ENCODE measurements at regions not wholly inside any gene's neighbourhood (a gene's known extent, or its start where the extent isn't known, plus 50 kb on each side); places are given as distances from the start of the nearest gene placed in this dataset.

DNA sequence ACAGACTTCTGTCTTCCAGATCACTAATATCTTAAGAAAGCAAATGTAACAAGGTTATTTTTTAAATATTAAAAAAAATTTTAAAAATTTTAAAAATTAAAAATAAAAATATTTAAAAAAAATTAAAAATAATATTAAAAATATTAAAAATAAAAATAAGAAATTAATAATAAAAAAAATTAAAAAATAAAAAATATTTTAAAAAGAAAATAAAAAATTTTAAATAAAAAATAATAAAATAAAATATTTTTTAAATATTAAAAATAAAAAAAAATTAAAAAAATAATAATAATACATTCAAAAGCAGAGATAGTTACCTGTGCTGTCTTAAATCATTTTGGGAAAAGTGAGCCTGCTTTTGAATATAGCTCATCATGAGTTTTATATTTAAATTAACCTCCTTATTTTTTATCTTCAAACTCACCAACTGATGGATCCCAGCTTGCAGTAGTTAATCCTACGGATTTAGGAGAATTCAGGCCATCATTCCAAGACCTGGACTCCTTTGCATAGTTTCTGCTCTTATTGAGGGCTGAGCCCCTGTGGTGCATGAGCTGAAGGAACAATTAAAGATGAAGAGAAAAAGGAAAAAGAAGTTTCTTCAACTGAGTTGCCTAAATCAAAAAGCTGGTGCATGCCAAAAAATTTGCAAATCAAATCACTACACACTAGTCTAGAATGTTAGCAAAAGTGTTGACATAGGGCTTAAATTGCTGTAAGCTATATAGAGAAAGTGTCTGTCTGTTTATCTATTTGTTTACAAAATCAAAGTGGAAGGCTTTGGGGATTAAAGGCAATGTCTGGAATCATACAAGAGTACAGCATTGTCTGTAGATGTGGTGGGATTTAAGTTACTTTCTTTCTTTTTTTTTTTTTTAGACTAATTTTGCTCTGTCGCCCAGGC lies 50.5 kb upstream of the ZNF438 start:
- FAIRE-seq = peak; percentile 100

GRCh38 chr10:31083765-31084184 lies 52.1 kb upstream of the ZNF438 start:
- no peak for FAIRE-seq

GRCh38 chr10:31087011-31087410 lies 55.3 kb upstream of the ZNF438 start:
- FAIRE-seq = no peak

DNA sequence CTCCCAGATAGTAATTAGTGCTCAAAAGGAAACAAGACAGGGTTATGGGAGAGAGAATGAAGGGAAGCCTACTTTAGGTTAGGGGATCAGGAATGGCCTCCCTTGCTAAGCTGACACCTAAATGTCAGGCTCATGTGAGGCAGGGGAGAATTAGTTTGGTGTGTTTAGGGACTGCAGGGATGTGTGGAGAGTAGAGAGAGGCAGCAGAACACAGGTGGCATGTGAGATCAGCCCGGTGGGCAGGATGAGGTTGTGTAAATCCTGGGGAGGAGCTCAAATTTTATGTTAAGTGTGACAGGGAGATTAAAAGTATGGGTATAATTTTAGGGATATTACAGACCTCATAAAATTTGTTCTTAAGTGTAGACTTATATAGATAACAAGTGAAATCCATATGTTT lies 56.2 kb upstream of the ZNF438 start:
- FAIRE-seq = no peak

DNA sequence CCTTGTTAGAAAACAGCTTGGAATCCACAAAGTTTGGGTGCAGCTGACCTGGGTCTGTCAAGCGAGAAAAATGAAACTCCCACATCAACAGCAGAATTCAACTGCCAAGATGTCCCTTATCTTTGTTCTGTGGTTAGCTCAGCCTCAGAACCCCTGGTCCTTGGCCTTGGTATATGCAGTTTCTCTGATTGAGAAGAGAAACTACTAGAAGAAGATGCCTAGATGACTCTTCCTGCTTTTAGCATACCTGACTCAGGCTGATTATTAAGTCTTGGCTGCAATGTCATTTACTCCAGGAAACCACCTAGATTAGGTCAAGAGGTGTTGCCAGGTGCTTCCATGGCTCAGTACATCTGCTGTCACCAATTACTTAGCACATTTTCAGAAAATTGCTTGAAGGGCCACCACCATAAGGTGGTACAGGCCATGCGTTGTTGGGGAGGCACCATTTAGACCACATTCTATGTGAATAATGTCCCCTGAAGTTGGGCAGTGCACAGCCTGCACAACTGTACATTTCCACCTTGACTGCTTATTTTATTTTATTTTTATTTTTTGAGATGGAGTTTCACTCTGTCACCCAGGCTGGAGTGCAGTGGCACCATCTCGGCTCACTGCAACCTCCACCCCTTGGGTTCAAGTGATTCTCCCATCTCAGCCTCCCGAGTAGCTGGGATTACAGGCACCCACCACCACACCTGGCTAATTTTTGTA lies 59.4 kb upstream of the ZNF438 start:
- FAIRE-seq = no peak

DNA sequence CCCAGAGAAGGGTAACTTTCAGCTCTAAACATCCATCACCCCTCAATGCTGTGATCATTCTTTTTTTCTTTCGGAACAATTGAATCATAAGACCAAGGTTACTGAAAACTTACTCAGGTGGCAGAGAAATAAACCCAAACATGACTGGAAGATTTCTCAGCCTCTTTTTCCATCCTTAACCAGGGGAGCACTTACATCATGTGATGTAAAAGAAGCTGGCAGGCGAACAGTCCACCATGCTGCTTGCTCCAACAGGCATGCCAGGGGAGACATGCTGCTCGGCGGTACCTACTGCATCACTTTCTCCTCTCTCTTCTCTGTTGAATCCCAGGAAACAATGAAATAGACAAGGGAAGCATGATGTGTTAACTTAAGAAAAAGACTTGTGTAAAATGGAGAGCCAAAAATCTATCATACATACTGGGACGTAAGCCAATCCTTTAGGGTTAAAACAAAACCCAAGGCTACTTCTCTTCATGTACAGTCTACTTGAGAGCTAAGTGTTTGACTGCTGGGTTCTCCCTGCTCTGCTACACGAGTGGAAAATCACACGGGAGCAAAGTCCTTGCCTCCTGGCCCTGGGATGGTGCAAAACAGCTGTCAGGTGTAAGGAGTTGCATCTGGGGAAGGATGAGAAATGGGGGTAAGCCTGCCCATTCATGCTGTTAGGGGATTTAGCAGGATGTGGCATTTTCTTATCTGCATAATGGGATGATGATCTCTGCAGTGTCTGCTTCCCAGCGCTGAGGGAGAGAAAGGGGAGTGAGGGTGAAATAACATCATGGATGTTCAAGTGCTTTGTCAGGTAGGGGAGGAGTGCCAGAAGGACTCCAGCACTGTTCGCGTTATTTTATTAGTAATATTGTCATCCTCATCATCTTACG lies 64.3 kb upstream of the ZNF438 start:
- no peak for FAIRE-seq

GRCh38 chr10:31098046-31098445 lies 66.4 kb upstream of the ZNF438 start:
- no peak for FAIRE-seq

- FAIRE-seq = no peak
Measured at GRCh38 chr10:31099094-31099493, 67.4 kb upstream of the ZNF438 start.

DNA sequence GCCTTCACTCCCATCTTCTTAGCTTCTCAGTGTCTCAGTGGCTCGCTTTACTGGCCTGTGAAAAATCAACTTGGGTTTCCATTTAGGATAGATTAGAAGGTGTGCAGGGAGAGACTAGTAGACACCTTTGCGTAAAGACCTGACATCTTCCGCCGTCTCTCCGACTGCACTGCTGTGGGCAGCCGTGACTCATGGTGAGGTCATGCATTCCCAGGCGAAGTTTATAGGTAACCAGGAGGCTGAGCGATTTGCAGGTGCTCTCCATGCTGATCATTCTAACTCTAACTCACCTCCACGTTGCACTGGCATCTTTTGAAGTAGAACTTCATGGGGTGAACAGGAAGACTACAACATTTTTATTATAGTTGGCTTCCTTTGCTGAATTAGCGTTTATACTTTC lies 68.0 kb upstream of the ZNF438 start:
- no peak for FAIRE-seq

DNA sequence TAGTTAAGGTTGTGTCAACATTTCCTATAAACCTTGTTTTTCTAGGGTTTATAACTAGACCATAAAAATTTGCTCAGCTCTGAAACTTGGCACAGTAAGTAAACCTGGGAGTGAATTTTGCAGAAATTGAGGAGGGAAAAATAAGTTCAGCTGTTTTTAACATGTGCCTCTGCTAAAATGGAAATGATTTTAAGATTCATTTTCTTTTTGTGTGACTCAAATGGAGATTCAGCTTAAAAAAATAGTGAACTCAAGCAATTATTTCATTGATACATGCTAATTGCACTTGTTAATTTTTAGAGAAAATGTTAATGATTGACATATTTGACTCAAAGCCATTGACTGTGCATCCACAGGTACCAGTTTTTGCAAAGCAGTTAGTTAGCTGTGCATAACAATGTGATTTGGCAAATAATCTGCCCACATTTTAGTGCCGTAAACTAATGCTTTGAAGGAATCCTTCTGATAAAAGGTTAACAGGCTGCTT lies 68.5 kb upstream of the ZNF438 start:
- FAIRE-seq = no peak

DNA sequence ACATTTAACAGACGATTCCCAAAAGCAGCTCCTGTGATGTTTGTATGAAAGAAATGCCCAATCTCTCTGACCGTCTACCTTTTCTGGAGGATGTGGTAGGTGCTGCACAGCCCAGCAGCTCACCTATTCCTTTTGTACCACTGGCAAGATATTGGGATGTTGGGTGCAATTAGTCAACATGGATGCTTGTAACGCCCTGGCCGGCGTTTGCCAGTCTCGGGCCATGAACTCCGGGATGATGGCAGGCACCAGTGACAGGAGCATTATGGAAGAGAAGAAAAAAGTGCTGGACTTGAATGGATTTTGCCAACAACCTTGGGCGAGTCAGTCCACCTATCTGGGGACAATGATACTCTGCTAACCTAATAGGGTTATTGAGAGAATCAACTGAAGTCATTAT lies 69.0 kb upstream of the ZNF438 start:
- no peak for FAIRE-seq

DNA sequence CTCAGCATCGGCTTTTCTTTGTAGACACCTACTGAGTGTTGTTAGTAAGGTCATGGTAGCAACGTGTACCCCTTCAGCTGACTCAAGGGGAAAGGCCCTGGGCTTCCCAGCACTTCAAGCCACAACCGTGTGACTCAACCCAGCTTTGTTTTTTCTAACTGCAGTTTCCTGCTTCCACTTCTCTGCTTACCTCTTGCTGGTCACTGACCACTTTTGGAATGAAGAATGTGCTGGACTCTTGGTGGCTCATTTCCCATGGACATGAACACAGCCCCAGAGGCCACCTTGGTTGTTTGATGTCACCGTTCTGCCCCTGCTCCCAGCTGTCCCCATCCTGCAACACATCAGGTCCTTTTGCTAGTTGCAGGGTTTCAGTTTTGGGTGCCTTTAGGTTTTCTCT lies 69.5 kb upstream of the ZNF438 start:
- FAIRE-seq = no peak

DNA sequence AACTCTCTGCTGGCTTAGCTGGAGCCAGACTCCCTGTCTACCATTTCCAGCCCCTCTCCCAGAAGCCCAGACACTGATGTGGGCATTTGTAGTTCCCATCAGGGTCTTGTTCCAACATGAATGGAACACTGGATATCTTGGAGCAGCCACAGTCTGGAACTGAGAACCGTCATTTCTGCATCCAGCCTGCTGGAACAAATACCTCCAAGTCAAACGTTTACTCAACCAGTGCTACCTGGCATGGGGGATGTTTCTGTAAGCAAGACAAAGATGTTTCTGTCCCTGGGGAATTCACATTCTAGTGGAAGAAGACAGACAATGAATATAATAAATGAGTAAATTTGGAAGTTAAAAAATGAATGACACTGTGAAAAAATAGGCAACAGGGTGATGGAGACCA lies 70.8 kb upstream of the ZNF438 start:
- no peak for FAIRE-seq

GRCh38 chr10:31103112-31103511 lies 71.4 kb upstream of the ZNF438 start:
- no peak for FAIRE-seq

DNA sequence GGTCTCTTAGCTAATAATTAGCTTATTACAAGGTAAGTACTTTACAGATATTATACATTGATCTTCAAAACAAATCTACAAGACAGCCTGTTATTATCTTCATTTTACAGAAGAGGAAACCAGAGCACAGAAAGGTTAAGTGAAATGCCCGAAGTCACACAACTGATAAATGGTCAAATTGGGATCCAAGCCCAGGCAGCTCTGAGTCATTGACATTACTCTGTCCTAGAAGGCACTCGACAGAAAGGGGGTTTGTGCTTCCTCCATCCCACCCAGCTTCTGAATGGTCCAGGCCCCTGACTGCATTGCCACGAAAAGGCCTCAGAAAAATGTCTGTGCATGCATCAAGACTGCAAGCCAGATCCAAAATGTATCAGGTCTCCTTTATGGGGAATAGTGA lies 81.3 kb upstream of the ZNF438 start:
- FAIRE-seq = no peak

GRCh38 chr10:31116226-31116625 lies 84.6 kb upstream of the ZNF438 start:
- no peak for FAIRE-seq

DNA sequence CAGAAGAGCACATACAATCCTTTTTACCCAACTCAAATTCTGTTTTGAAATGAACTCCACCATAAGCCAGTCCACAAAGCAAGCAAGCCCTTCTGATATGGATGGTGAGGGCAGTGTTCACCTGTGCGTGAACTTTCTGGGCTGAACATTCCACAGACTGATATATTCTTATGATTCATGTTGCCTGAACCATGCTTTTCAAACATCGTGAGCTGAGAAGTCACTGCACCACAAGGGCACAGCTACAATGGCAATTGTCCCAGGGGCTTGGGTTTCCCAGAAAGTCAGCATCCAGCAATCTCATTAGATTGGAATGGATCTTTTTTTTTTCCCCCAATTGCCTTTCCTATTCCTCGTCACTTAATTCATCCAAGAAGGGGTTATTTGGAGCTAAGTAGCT lies 86.9 kb upstream of the ZNF438 start:
- FAIRE-seq = no peak

DNA sequence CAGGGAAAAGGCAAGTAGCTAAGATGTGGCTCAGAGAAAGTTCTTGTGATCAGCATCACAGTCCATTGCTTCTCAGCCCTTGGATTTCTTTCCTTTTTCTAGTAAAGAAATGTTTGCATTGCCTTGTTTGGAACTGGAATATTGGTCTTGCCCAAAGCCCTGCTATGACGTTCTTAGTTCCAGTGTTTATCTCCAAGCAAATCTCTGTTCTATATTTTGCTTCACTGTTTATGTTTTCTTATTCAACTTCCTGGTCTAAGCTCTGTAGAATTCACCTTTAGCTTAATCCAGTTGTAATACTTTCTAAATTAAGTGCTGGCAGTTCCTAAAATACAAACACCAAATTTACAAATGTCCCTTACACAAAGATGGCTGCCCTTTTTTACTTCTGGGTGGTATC lies 88.7 kb upstream of the ZNF438 start:
- no peak for FAIRE-seq

- no peak for FAIRE-seq
Measured at GRCh38 chr10:31120961-31121685, 89.5 kb upstream of the ZNF438 start.

DNA sequence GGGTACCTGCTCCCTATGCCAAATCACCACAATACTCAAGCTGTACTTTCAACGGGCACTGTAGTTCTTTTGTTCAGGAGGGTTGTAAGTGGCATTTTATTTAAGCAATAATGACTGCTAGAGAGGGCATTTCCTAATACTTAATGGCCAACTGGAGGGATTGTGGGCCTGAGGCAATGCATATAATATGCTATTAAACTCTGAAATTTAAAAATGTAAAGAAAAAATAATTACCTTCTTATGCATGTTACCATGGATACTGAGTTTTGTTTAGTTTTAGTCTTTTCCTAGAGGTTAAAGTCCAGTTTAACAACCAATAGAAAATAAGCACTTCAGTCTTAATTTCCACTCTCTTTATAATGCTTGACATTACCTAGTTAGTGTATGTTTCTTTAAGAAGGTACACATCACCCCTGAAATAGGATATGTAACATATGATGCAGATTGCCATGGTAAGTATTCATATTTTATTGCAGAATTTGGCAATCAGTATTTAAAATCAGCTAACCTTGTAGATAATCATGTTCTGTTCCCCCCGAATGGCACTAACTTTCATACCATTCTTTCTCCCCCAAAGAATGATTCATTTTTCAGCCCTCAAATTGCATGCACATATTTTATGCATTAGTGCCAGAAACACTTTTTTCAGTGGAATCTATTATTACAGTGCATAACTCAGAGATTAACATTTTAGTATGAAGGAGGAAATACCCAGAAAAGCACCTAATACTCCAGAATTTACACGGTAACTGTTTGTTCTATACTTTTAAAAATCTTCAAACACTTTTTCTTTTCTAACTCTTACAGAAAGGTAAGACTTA lies 90.3 kb upstream of the ZNF438 start:
- no peak for FAIRE-seq

DNA sequence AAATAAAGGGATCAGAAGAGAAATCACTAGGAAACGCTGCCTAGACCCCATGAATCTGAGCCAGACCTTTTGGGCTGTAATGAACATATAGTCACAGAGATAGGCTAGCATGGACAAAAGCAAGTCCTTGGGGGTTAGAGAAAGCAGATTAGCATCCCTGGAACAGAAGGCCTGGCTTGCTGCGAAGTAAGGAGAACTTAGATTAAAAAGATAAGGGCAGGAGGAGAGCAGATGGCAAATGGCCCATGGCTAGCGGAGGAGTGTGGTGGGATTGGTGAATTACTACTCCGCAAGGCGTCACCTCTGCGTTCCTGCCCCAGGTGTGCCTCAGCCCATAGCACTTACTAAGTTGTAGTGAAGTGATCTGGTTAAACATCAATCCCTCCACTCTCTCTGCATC lies 92.3 kb upstream of the ZNF438 start:
- FAIRE-seq = no peak

GRCh38 chr10:31124852-31125251 lies 93.2 kb upstream of the ZNF438 start:
- FAIRE-seq = no peak

Measured in A204.1 (cell line).